HCT116 (cell line): ENCODE measurements at regions not wholly inside any gene's neighbourhood (a gene's known extent, or its start where the extent isn't known, plus 50 kb on each side); places are given as distances from the start of the nearest gene placed in this dataset.

Source experiments
- ATAC-seq: fragments of 200-7000 bp; cut with Tn5 transposase; 2 replicates; pipeline ENCODE4 v1.9.1; 2020; ENCODE audit warnings: mild to moderate bottlenecking, moderate library complexity
- BruUV-seq: library from RNA; stranded (reverse); fragments of 400-500 nt; replicated peaks from 2 replicates; lab custom pipeline; 2021; lab: Mats Ljungman, UMichigan
- CTCF ChIA-PET: fragments of 300-600 bp; sonication (Branson Sonifier 250); formaldehyde crosslinking; loops from one replicate; lab custom pipeline; 2021; ENCODE audit warnings: antibody characterized with exemption; lab: Charles Lee
- POLR2A ChIA-PET: fragments of 300-600, 350-600 bp; sonication (Branson Sonifier 250); formaldehyde crosslinking; loops from one replicate; lab custom pipeline; 2021; ENCODE audit warnings: antibody characterized with exemption; lab: Charles Lee
- RAD21 ChIA-PET, 2 experiments: fragments of 300-600 bp; sonication (Branson Sonifier 250); formaldehyde crosslinking; loops; one replicate each; lab custom pipeline; 2023; ENCODE audit warnings: low total read pairs in 2 of 2; ENCODE audit not compliant: uncharacterized antibody in 2 of 2, unreplicated experiment in 2 of 2, low non-redundant PET in 1 of 2; lab: Charles Lee
- DNase-seq: peaks from one replicate; pipeline ENCODE4 v3.0.0-alpha.2; 2010; ENCODE audit warnings: low read depth, low spot score
- H2AFZ ChIP-seq: fragments of 200-600 bp; shearing (Covaris generic), sonication (generic); 2 replicates; pipeline ENCODE4 v1.6.1; 2017; ENCODE audit warnings: low read depth, mixed run types, mixed read lengths, antibody characterized with exemption, low read length; ENCODE audit not compliant: poor library complexity, severe bottlenecking
- H3K27ac ChIP-seq: 2 replicates; pipeline ENCODE4 v1.5.1; 2012; ENCODE audit warnings: low read depth, low read length
- H3K27me3 ChIP-seq: fragments of 200-600 bp; sonication (generic); 2 replicates; pipeline ENCODE4 v1.6.1; 2016; ENCODE audit warnings: mixed run types, low read length, mixed read lengths; ENCODE audit not compliant: insufficient read depth
- H3K36me3 ChIP-seq, 2 experiments: fragments of 200-500 bp in 1 of 2; fragments of 200-600 bp in 1 of 2; sonication (Bioruptor generic) in 1 of 2; sonication (generic) in 1 of 2; 2 replicates each; pipeline versions ENCODE4 v1.5.1 to v1.6.1; 2014 to 2016; ENCODE audit warnings: low read length in 2 of 2, inconsistent platforms in 1 of 2, mixed read lengths in 1 of 2, mixed run types in 1 of 2; ENCODE audit not compliant: insufficient read depth in 2 of 2, control insufficient read depth in 1 of 2
- H3K4me1 ChIP-seq, 2 experiments: fragments of 200-600 bp in 1 of 2; sonication (generic) in 1 of 2; 2 replicates each; pipeline versions ENCODE4 v1.5.1 to v1.6.1; 2012 to 2017; ENCODE audit warnings: low read length in 2 of 2, inconsistent platforms in 1 of 2, mild to moderate bottlenecking in 1 of 2, mixed read lengths in 1 of 2, mixed run types in 1 of 2, moderate library complexity in 1 of 2; ENCODE audit not compliant: insufficient read depth in 2 of 2, control insufficient read depth in 1 of 2
- H3K4me2 ChIP-seq: fragments of 200-600 bp; sonication (generic); 2 replicates; pipeline ENCODE4 v1.6.1; 2017; ENCODE audit warnings: mixed run types, low read length, mixed read lengths
- H3K4me3 ChIP-seq, 2 experiments: fragments of 200-600 bp in 1 of 2; sonication (generic) in 1 of 2; replicated peaks in 1 of 2; 2 replicates each; pipeline ENCODE4 v1.5.1; 2011 to 2016; ENCODE audit warnings: low read length in 2 of 2, control low read depth in 1 of 2, low read depth in 1 of 2, mild to moderate bottlenecking in 1 of 2, mixed read lengths in 1 of 2, mixed run types in 1 of 2
- H3K79me2 ChIP-seq: fragments of 200-600 bp; sonication (generic); 2 replicates; pipeline ENCODE4 v1.6.1; 2017; ENCODE audit warnings: mild to moderate bottlenecking, mixed run types, low read length, moderate library complexity, mixed read lengths; ENCODE audit not compliant: insufficient read depth
- H3K9ac ChIP-seq: fragments of 200-600 bp; sonication (generic); 2 replicates; pipeline ENCODE4 v1.6.1; 2016; ENCODE audit warnings: low read length, mixed read lengths
- H3K9me2 ChIP-seq: fragments of 200-600 bp; sonication (generic), shearing (Covaris generic); 2 replicates; pipeline ENCODE4 v1.6.1; 2017; ENCODE audit warnings: mixed run types, mild to moderate bottlenecking, moderate library complexity; ENCODE audit not compliant: insufficient read depth
- H3K9me3 ChIP-seq, 2 experiments: fragments of 200-500 bp in 1 of 2; fragments of 200-600 bp in 1 of 2; sonication (Bioruptor generic) in 1 of 2; sonication (generic) in 1 of 2; 2 replicates each; pipeline ENCODE4 v1.6.1; 2014 to 2017; ENCODE audit warnings: low read length in 2 of 2, mixed read lengths in 2 of 2, inconsistent platforms in 1 of 2, low read depth in 1 of 2, mild to moderate bottlenecking in 1 of 2, mixed run types in 1 of 2, moderate library complexity in 1 of 2; ENCODE audit not compliant: control insufficient read depth in 1 of 2, insufficient read depth in 1 of 2
- H4K20me1 ChIP-seq: fragments of 200-600 bp; sonication (generic), shearing (Covaris generic); 2 replicates; pipeline ENCODE4 v1.6.1; 2017; ENCODE audit warnings: mixed run types, mild to moderate bottlenecking, moderate library complexity; ENCODE audit not compliant: insufficient read depth
- CBX3 ChIP-seq: IDR thresholded peaks from 2 replicates; pipeline ENCODE4 v1.6.1; 2012; ENCODE audit warnings: low read depth
- EGR1 ChIP-seq: IDR thresholded peaks from 2 replicates; pipeline ENCODE4 v1.6.1; 2012; ENCODE audit warnings: low read depth
- ELF1 ChIP-seq: IDR thresholded peaks from 2 replicates; pipeline ENCODE4 v1.6.1; 2012; ENCODE audit warnings: low read depth, borderline replicate concordance
- EZH2 ChIP-seq: fragments of 200-600 bp; sonication (generic); IDR thresholded peaks from 2 replicates; pipeline ENCODE4 v1.6.1; 2017; ENCODE audit warnings: antibody characterized with exemption, mixed run types
- EZH2phosphoT487 ChIP-seq: fragments of 200-600 bp; IDR thresholded peaks from 2 replicates; pipeline ENCODE4 v1.6.1; 2018; ENCODE audit warnings: antibody characterized with exemption, borderline replicate concordance
- FOSL1 ChIP-seq: IDR thresholded peaks from 2 replicates; pipeline ENCODE4 v1.6.1; 2012; ENCODE audit warnings: low read depth
- JUND ChIP-seq: IDR thresholded peaks from 2 replicates; pipeline ENCODE4 v1.6.1; 2012
- POLR2A ChIP-seq: IDR thresholded peaks from 2 replicates; pipeline ENCODE4 v1.7.0; 2011; ENCODE audit warnings: borderline replicate concordance; ENCODE audit not compliant: insufficient read depth, insufficient read length; ENCODE audit errors: extremely low read depth
- POLR2AphosphoS5 ChIP-seq: IDR thresholded peaks from 2 replicates; pipeline ENCODE4 v1.6.1; 2011; ENCODE audit warnings: mild to moderate bottlenecking, low read depth, low read length, moderate library complexity
- RAD21 ChIP-seq: IDR thresholded peaks from 2 replicates; pipeline ENCODE4 v1.6.1; 2012; ENCODE audit warnings: low read depth, mild to moderate bottlenecking
- REST ChIP-seq: IDR thresholded peaks from 2 replicates; pipeline ENCODE4 v1.6.1; 2012; ENCODE audit warnings: low read depth
- SRF ChIP-seq: IDR thresholded peaks from 2 replicates; pipeline ENCODE4 v1.6.1; 2012; ENCODE audit warnings: low read depth
- TCF7L2 ChIP-seq: IDR thresholded peaks from 2 replicates; pipeline ENCODE4 v1.7.0; 2011; ENCODE audit warnings: borderline replicate concordance, inconsistent platforms; ENCODE audit not compliant: insufficient read depth, insufficient read length; ENCODE audit errors: extremely low read depth
- ZFX ChIP-seq: fragments of 450-650 bp; IDR thresholded peaks from 2 replicates; pipeline ENCODE4 v1.6.1; 2017
- ZNF274 ChIP-seq: fragments of 200-500 bp; sonication (Bioruptor generic); IDR thresholded peaks from 2 replicates; pipeline ENCODE4 v1.6.1; 2014; ENCODE audit warnings: mild to moderate bottlenecking, low read depth, low read length, inconsistent platforms
- intact Hi-C: fragments of 100-400 bp; cut with micrococcal nuclease; formaldehyde crosslinking; loops from 2 replicates; pipeline ENCODE4 v1.10.0; 2022
- TF ChIP-seq, protein P1 (sequence below): IDR thresholded peaks from 2 replicates; pipeline ENCODE4 v1.6.1; 2011; ENCODE audit warnings: mild to moderate bottlenecking, low read length, moderate library complexity; ENCODE audit not compliant: insufficient replicate concordance; ENCODE audit errors: extremely low read depth
- TF ChIP-seq, protein P2 (sequence below): IDR thresholded peaks from 2 replicates; pipeline ENCODE4 v1.6.1; 2012

- TF ChIP-seq, protein P1, sequence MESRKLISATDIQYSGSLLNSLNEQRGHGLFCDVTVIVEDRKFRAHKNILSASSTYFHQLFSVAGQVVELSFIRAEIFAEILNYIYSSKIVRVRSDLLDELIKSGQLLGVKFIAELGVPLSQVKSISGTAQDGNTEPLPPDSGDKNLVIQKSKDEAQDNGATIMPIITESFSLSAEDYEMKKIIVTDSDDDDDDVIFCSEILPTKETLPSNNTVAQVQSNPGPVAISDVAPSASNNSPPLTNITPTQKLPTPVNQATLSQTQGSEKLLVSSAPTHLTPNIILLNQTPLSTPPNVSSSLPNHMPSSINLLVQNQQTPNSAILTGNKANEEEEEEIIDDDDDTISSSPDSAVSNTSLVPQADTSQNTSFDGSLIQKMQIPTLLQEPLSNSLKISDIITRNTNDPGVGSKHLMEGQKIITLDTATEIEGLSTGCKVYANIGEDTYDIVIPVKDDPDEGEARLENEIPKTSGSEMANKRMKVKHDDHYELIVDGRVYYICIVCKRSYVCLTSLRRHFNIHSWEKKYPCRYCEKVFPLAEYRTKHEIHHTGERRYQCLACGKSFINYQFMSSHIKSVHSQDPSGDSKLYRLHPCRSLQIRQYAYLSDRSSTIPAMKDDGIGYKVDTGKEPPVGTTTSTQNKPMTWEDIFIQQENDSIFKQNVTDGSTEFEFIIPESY, result no peak
- TF ChIP-seq ZNF274 (no peak), ELF1 (no peak), JUND (no peak), EZH2phosphoT487 (no peak)
Measured at GRCh38 chr7:153475239-153475638, 577.0 kb upstream of the DPP6 start (continued).

- H3K9me2 ChIP-seq, result no peaks in the 10 kb centered on the region
- TF ChIP-seq EGR1 (no peak), TCF7L2 (no peak), REST (no peak), ZFX (no peak), POLR2A (no peak), CBX3 (no peak), ELF1 (no peak), SRF (no peak), FOSL1 (no peak), EZH2 (no peak), ZNF274 (no peak), RAD21 (no peak), POLR2AphosphoS5 (no peak)
- TF ChIP-seq, protein P1, result no peak
- TF ChIP-seq, protein P2, sequence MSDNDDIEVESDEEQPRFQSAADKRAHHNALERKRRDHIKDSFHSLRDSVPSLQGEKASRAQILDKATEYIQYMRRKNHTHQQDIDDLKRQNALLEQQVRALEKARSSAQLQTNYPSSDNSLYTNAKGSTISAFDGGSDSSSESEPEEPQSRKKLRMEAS, result no peak
- H3K9ac ChIP-seq, result no peak overlapping the region
- intact Hi-C loops, result no loop called here
- H3K27ac ChIP-seq, result no peak overlapping the region
- no peaks in the 10 kb centered on the region for H3K27me3 ChIP-seq
- no TSS peak for BruUV-seq
- ATAC-seq (no peak), DNase-seq (no peak)
- H3K9me3 ChIP-seq, result peaks cover 0 to 7% of the 10 kb centered on the region in 2 experiments; a peak in 2 of 4 replicates
- no peaks in the 10 kb centered on the region for H3K79me2 ChIP-seq
- no peaks in the 10 kb centered on the region for H3K4me1 ChIP-seq
- H3K4me2 ChIP-seq, result no peak overlapping the region
- H3K36me3 ChIP-seq, result no peaks in the 10 kb centered on the region
- H4K20me1 ChIP-seq, result no peaks in the 10 kb centered on the region
- H2AFZ ChIP-seq, result no peak overlapping the region
- no peak overlapping the region for H3K4me3 ChIP-seq
- ChIA-PET CTCF (no interaction called here), POLR2A (no interaction called here), RAD21 (no interaction called here)
Measured at GRCh38 chr7:153476166-153476565, 576.0 kb upstream of the DPP6 start.
